ENCODE measurements at regions not wholly inside any gene's neighbourhood (a gene's known extent, or its start where the extent isn't known, plus 50 kb on each side); places are given as distances from the start of the nearest gene placed in this dataset.

- DNase-seq (ENCODE audit: low read depth, low spot score) = no peak
Measured at GRCh38 chr21:15524855-15525254, 204.9 kb upstream of the USP25 start.

- DNase-seq (ENCODE audit: low read depth, low spot score) = no peak
Measured at GRCh38 chr21:15526798-15527197, 203.0 kb upstream of the USP25 start.

DNA sequence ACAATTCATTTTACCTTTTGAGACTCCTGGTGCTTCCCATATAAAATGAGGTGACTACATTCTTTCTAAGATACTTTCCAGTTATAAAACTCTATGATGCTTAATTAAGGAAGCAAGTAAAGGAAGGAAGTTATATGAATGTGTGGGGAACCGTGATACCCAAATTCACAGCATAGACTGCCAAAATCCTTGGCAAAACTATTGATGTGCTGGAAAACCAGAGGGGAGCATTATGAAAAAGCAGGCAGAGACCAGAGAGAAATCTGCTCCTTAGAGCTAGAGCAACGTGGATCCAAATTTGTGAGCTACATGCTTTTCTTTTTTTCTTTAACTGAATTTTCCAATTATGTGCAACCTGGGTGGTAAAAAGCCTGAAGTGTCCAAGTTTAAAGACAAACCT is 201.4 kb upstream of the USP25 start:
- no peak for DNase-seq (ENCODE audit: low read depth, low spot score)

DNA sequence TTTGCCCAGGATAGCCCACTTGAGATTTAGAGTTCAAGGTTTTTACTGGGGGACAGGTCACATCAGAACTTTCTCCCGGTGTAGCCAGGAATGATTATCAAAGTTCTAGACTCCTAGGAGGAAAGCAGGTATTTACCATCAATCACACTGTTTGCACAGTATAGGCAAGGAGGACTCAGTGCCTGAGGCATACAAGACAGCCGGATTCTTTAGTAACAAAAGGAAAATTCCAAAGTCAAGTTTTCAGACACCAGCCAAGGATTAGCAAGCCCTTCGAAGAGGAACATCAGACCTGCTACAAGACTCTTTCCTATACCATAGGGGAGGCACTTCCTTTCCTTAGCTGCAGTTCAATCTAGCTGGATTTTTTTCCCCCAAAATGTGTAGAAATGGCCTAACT is 197.8 kb upstream of the USP25 start:
- DNase-seq (ENCODE audit: low read depth, low spot score) = no peak

GRCh38 chr21:15533618-15534017 is 196.2 kb upstream of the USP25 start:
- DNase-seq (ENCODE audit: low read depth, low spot score) = no peak

DNA sequence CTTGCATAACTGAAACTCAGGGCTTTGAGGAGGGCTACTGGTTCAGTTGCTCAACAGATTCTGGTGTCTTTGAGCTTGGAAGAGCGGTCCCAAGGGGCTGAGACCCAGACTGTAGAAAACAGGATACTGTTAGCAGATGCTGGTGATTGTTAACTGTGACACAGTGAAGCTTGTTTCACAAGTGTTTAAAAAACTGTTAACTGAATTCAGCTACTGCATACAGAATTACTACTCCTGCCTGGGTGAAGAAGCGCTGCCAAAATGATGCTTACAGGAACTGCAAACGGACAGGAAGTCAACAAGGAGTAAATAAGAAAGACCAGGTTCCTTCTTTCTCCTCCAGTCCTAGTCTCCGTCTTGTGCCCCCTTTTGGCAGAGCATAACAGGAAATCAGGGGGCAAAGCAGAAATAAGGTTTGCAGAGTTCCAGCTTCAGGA is 195.3 kb upstream of the USP25 start:
- DNase-seq (ENCODE audit: low read depth, low spot score) = no peak

DNA sequence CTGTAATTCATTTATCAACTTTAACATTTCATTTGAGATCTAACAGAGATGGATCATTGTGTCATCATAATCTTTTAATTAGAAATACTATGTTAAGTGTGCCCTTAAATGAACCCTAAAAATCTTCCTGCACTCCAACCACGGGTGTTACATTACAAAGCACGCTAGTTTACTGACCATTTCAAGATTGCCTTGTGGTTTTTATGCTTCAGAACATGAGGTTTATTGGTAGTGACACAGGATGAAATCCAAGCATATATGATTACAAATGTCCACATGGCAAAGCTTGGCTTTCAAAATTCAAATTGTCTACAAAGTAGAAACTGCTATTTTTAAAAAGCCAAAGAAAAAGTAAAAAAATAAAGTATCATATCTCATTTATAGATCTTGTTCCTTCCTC is 190.4 kb upstream of the USP25 start:
- DNase-seq (ENCODE audit: low read depth, low spot score) = no peak

DNA sequence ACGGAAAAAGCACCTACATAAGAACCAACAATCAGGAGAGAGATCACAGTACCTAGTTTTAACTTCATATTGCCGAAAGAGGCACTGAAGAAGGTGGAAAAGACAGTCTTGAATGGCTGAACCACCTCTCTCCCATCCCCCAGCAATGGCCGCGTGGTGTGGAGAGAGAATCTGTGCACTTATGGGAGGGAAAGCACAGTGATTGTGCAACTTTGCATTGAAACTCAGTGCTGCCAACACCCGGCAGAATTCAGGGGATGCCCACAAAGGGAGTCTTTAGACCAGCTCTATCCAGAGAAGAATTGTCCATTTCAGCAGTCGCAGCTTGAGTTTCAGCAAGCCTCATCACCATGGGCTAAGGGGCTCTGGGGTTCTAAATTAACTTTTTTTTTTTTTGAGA is 186.3 kb upstream of the USP25 start:
- no peak for DNase-seq (ENCODE audit: low read depth, low spot score)

DNA sequence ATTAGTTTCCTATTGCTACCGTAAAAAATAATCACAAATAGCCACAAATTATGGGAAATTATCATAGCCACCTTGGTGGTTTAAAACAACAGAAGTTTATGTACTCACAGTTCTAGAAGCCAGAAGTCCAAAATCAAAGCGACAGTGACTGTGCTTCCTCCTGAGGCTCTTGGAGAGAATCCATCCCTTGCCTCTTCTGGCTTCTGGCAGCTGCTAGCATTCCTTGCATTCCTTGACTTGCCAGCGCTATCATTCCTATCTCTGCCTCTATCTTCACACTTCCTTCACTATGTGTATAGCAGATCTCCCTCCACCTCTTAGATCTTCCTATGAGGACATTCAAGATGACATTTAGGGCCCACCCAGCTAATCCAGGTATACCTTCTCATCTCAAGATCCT is 180.1 kb upstream of the USP25 start:
- no peak for DNase-seq (ENCODE audit: low read depth, low spot score)

DNA sequence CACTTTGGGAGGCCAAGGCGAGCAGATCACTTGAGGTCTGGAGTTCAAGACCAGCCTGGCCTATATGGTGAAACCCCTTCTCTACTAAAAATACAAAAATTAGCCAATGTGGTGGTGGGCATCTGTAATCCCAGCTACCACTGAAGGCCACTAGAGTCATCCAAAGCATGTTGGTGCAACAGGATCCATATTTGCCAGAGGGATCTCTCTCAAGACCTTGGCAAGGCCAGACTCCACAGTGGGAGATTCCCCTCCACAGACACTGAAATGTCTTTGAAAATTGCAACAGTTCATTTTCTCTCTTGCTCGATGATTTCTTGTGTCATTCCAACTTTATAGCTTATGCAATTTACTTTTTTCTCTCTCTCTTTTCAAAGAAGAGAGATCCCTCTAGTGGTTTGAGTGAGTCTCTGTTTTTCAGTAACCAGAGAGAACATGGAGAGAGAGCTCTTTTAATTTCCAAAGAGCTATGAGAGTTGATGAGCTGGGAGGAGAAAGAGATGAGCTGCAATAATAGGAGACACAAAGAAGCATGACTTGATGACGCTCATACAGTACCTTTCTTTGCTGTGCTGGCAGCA is 176.8 kb upstream of the USP25 start:
- DNase-seq (ENCODE audit: low read depth, low spot score) = no peak

GRCh38 chr21:15557925-15558324 is 171.9 kb upstream of the USP25 start:
- DNase-seq (ENCODE audit: low read depth, low spot score) = no peak

GRCh38 chr21:15558884-15559283 is 170.9 kb upstream of the USP25 start:
- no peak for DNase-seq (ENCODE audit: low read depth, low spot score)

- DNase-seq (ENCODE audit: low read depth, low spot score) = no peak
Measured at GRCh38 chr21:15559660-15560059, 170.1 kb upstream of the USP25 start.

- no peak for DNase-seq (ENCODE audit: low read depth, low spot score)
Measured at GRCh38 chr21:15560383-15561056, 169.3 kb upstream of the USP25 start.

GRCh38 chr21:15562748-15563147 is 167.0 kb upstream of the USP25 start:
- DNase-seq (ENCODE audit: low read depth, low spot score) = no peak

- no peak for DNase-seq (ENCODE audit: low read depth, low spot score)
Measured at GRCh38 chr21:15564907-15565306, 164.9 kb upstream of the USP25 start.

DNA sequence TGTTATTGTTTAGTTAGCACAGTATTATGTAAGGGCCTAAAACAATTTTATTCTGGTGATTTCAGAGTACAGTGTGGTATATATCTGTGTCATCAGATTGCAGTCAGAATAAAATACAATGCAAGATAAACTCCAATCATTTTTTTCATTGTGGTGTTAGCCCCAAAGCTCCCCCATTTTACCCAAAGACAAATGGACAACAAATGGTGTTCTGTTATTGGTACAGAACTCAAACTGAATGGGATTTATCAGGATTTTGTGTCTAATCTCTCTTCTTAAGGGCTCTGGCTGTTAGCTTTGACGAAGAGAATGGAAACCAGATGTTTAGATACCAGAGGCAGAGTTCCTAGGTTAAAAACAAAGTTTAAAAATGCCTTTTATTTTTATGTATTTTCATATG is 163.1 kb upstream of the USP25 start:
- no peak for DNase-seq (ENCODE audit: low read depth, low spot score)

DNA sequence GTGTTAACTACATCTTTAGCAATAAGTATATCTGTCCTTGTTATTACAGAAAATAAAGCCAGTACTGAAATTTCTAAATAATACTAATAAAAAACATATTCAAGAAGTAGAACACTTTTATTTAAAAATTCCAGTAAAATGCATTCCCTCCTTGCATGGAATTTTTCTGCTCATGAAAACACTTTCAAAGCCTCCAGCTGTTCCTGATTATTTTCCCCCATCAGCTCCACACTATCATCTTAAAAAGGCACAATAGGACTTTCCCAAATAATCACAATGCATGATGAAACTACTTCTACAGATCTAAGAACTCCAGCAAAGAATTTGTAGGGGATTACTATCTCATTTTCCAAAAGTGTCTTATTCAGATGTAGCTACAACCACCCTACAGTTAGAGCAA is 162.6 kb upstream of the USP25 start:
- DNase-seq (ENCODE audit: low read depth, low spot score) = no peak

DNA sequence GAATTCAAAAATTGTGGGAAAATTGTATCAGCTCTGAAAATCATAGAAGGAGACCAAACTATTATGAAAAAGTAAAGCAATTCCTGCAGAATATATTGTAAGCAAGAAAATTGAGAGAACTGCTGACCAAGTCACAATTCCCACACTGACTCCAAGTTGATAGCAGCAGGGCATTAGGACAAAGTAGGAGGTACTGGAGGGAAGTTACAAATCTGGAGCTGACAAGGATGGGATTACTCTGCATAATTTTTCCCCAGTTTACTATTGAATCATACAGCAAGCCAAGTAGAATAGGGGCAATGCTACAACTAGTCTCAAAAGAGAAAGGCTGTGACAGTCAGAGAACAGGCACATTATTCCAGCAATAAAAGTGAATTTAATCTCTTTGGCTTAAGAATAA is 161.3 kb upstream of the USP25 start:
- DNase-seq (ENCODE audit: low read depth, low spot score) = no peak

DNA sequence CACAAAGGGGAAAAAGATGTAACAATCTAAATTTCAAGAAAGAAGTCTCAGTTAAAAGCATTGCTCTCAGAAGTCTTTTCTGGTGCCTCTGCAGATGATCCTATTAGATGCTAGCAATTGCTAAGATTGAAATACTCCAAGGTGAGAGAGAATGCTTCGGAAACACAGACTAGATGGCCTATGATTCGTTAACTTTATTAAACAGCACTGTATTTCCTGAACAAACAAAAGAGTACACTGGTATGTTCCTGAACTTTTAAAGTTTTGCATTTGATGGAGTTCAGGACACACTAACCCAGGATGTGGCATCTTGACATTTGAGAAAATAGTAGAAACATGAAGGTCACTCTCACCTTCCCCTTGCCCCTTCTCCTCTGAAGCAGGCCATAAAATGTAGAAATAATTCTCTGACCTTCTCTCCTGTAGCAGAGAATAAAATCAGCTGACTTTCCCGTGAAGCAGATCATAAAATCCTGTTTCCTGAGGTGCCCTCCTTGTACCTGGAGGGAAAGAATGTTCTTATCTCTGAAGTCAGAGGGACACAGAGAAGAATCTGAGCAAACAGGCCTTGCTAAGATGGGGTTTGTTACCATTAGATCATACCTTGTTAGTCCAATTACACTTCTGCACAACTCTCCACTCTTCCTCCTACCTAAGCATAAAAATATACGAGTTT is 142.9 kb upstream of the USP25 start:
- no peak for DNase-seq (ENCODE audit: low read depth, low spot score)

DNA sequence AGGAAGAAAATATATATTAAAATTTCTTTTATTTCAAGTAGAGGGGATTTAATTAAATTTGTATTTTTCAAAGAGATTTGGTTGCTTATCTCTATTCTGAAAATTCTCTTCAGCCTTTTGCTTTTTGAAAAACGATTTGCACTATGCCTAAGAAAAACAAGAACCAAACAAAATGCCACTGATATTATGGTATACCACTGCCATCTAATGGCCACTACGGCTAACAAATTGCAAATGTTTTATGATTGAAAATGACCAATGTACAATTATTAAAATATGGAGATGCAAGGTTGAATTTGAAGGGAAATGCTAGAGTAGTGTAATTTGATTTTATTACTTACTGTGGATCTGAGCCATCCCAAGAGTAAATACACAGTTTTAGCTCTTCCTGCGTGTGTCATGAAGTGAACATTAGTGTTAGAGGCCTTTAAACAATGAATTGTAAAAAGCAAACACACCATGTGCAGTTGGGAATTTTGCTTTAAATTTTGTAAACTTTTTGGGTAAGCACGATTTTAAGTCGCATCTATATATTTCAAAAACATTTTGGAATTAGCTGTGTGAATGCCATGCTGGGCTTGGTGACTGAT is 137.4 kb upstream of the USP25 start:
- no peak for DNase-seq (ENCODE audit: low read depth, low spot score)

GRCh38 chr21:15592957-15593356 is 136.8 kb upstream of the USP25 start:
- no peak for DNase-seq (ENCODE audit: low read depth, low spot score)

GRCh38 chr21:15601390-15601789 is 128.4 kb upstream of the USP25 start:
- no peak for DNase-seq (ENCODE audit: low read depth, low spot score)
